ENCODE measurements at regions not wholly inside any gene's neighbourhood (a gene's known extent, or its start where the extent isn't known, plus 50 kb on each side); places are given as distances from the start of the nearest gene placed in this dataset.

- TF ChIP-seq SRF (IDR thresholded peaks at IDR 0.05; ENCODE audit: low read depth, low read length), result no peak
- TF ChIP-seq MYC (CRISPR knock-in tag; IDR thresholded peaks at IDR 0.05; ENCODE audit: borderline replicate concordance), result peak; percentile 59; the same call in 1 of the 2 replicates
- TF ChIP-seq MLXIP (CRISPR knock-in tag; IDR thresholded peaks at IDR 0.05; ENCODE audit: borderline replicate concordance), result no peak
- TF ChIP-seq ZNF773 (CRISPR knock-in tag; IDR thresholded peaks at IDR 0.05; ENCODE audit: borderline replicate concordance), result no peak
- peak; percentile 18; the same call in 1 of the 2 replicates for TF ChIP-seq ZNF33B (CRISPR knock-in tag; IDR thresholded peaks at IDR 0.05)
- peak; percentile 14 for TF ChIP-seq HNRNPLL (IDR thresholded peaks at IDR 0.05; ENCODE audit: low read depth, low read length, poor library complexity, severe bottlenecking)
- TF ChIP-seq MTA3 (CRISPR knock-in tag; IDR thresholded peaks at IDR 0.05), result no peak
- TF ChIP-seq SP2 (CRISPR knock-in tag; IDR thresholded peaks at IDR 0.05), result no peak
- TF ChIP-seq POLR2A (IDR thresholded peaks at IDR 0.05; ENCODE audit: insufficient read depth in 1 of 2, low read depth in 2 of 2, low read length in 2 of 2), result no peak
- no peak for TF ChIP-seq TFDP1 (CRISPR knock-in tag; IDR thresholded peaks at IDR 0.05; ENCODE audit: borderline replicate concordance)
- no peak for TF ChIP-seq ZNF441 (CRISPR knock-in tag; IDR thresholded peaks at IDR 0.05; ENCODE audit: borderline replicate concordance)
- TF ChIP-seq SP1 (IDR thresholded peaks at IDR 0.05), result no peak
- TF ChIP-seq SP1 (CRISPR knock-in tag; IDR thresholded peaks at IDR 0.05), result no peak
- no peak for TF ChIP-seq HMG20A (CRISPR knock-in tag; IDR thresholded peaks at IDR 0.05; ENCODE audit: borderline replicate concordance)
- peak; percentile 59; the same call in 1 of the 2 replicates for TF ChIP-seq GATAD2A (CRISPR knock-in tag; IDR thresholded peaks at IDR 0.05)
- 0 out of 2 replicates have a peak, but pooled peaks have one; percentile 39 for TF ChIP-seq RNF2 (conservative IDR thresholded peaks at IDR 0.05; ENCODE audit: low read depth)
- no peak; the same call in 1 of the 2 replicates for TF ChIP-seq ZNF530 (CRISPR knock-in tag; IDR thresholded peaks at IDR 0.05; ENCODE audit: low read depth)
- TF ChIP-seq ZSCAN5A (CRISPR knock-in tag; IDR thresholded peaks at IDR 0.05; ENCODE audit: borderline replicate concordance), result no peak
- TF ChIP-seq E2F1 (CRISPR knock-in tag; IDR thresholded peaks at IDR 0.05), result no peak
- peak; percentile 29; the same call in 1 of the 2 replicates for TF ChIP-seq ZNF501 (CRISPR knock-in tag; IDR thresholded peaks at IDR 0.05)
- no peak for TF ChIP-seq NR2F2 (IDR thresholded peaks at IDR 0.05; ENCODE audit: borderline replicate concordance, low read depth)
- TF ChIP-seq FIP1L1 (IDR thresholded peaks at IDR 0.05; ENCODE audit: borderline replicate concordance, insufficient read depth, low read depth, low read length), result no peak
- peak; percentile 28 for TF ChIP-seq TEAD3 (CRISPR knock-in tag; optimal IDR thresholded peaks at IDR 0.05; ENCODE audit: borderline replicate concordance)
- 0 out of 2 replicates have a peak, but pooled peaks have one; percentile 19 for TF ChIP-seq ZMYM3 (CRISPR knock-in tag; IDR thresholded peaks at IDR 0.05)
- no peak for TF ChIP-seq ISX (CRISPR knock-in tag; conservative IDR thresholded peaks at IDR 0.05)
- peak; percentile 64; the same call in 1 of the 2 replicates for TF ChIP-seq ZNF605 (CRISPR knock-in tag; IDR thresholded peaks at IDR 0.05)
Observed at GRCh38 chr20:63083831-63084562, 77.2 kb upstream of the BHLHE23 start (continued).

All from HepG2 (cell line).